HCT116 (cell line): ENCODE measurements at regions not wholly inside any gene's neighbourhood (a gene's known extent, or its start where the extent isn't known, plus 50 kb on each side); places are given as distances from the start of the nearest gene placed in this dataset.

ENCODE experiments used
- CBX3 ChIP-seq: IDR thresholded peaks from 2 replicates; pipeline ENCODE4 v1.6.1; 2012; ENCODE audit warnings: low read depth
- POLR2A ChIP-seq: IDR thresholded peaks from 2 replicates; pipeline ENCODE4 v1.7.0; 2011; ENCODE audit warnings: borderline replicate concordance; ENCODE audit not compliant: insufficient read depth, insufficient read length; ENCODE audit errors: extremely low read depth
- POLR2AphosphoS5 ChIP-seq: IDR thresholded peaks from 2 replicates; pipeline ENCODE4 v1.6.1; 2011; ENCODE audit warnings: mild to moderate bottlenecking, low read depth, low read length, moderate library complexity
- SIN3A ChIP-seq: IDR thresholded peaks from 2 replicates; pipeline ENCODE4 v1.6.1; 2012; ENCODE audit warnings: low read depth
- SP1 ChIP-seq: IDR thresholded peaks from 2 replicates; pipeline ENCODE4 v1.6.1; 2012; ENCODE audit warnings: low read depth
- ZNF274 ChIP-seq: fragments of 200-500 bp; sonication (Bioruptor generic); IDR thresholded peaks from 2 replicates; pipeline ENCODE4 v1.6.1; 2014; ENCODE audit warnings: mild to moderate bottlenecking, low read depth, low read length, inconsistent platforms
- TF ChIP-seq, protein P1 (sequence below): IDR thresholded peaks from 2 replicates; pipeline ENCODE4 v1.6.1; 2012; ENCODE audit warnings: low read depth
- TF ChIP-seq, protein P2 (sequence below), 3 experiments: fragments of 200-600 bp in 1 of 3; sonication (generic) in 1 of 3; IDR thresholded peaks in 2 of 3; conservative IDR thresholded peaks in 1 of 3; 2 replicates each; pipeline ENCODE4 v1.5.1; 2012 to 2017; ENCODE audit warnings: low read depth in 2 of 3, low read length in 2 of 3, antibody characterized with exemption in 1 of 3, borderline replicate concordance in 1 of 3, control low read depth in 1 of 3, mild to moderate bottlenecking in 1 of 3, mixed read lengths in 1 of 3, mixed run types in 1 of 3, moderate library complexity in 1 of 3; ENCODE audit not compliant: insufficient read depth in 1 of 3
- TF ChIP-seq, protein P3 (sequence below): IDR thresholded peaks from 2 replicates; pipeline ENCODE4 v1.6.1; 2012

GRCh38 chr22:22748297-22748743 lies 103.9 kb downstream of the GGTLC2 start:
- TF ChIP-seq, protein P1, sequence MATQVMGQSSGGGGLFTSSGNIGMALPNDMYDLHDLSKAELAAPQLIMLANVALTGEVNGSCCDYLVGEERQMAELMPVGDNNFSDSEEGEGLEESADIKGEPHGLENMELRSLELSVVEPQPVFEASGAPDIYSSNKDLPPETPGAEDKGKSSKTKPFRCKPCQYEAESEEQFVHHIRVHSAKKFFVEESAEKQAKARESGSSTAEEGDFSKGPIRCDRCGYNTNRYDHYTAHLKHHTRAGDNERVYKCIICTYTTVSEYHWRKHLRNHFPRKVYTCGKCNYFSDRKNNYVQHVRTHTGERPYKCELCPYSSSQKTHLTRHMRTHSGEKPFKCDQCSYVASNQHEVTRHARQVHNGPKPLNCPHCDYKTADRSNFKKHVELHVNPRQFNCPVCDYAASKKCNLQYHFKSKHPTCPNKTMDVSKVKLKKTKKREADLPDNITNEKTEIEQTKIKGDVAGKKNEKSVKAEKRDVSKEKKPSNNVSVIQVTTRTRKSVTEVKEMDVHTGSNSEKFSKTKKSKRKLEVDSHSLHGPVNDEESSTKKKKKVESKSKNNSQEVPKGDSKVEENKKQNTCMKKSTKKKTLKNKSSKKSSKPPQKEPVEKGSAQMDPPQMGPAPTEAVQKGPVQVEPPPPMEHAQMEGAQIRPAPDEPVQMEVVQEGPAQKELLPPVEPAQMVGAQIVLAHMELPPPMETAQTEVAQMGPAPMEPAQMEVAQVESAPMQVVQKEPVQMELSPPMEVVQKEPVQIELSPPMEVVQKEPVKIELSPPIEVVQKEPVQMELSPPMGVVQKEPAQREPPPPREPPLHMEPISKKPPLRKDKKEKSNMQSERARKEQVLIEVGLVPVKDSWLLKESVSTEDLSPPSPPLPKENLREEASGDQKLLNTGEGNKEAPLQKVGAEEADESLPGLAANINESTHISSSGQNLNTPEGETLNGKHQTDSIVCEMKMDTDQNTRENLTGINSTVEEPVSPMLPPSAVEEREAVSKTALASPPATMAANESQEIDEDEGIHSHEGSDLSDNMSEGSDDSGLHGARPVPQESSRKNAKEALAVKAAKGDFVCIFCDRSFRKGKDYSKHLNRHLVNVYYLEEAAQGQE = no peak
- TF ChIP-seq, protein P2, sequence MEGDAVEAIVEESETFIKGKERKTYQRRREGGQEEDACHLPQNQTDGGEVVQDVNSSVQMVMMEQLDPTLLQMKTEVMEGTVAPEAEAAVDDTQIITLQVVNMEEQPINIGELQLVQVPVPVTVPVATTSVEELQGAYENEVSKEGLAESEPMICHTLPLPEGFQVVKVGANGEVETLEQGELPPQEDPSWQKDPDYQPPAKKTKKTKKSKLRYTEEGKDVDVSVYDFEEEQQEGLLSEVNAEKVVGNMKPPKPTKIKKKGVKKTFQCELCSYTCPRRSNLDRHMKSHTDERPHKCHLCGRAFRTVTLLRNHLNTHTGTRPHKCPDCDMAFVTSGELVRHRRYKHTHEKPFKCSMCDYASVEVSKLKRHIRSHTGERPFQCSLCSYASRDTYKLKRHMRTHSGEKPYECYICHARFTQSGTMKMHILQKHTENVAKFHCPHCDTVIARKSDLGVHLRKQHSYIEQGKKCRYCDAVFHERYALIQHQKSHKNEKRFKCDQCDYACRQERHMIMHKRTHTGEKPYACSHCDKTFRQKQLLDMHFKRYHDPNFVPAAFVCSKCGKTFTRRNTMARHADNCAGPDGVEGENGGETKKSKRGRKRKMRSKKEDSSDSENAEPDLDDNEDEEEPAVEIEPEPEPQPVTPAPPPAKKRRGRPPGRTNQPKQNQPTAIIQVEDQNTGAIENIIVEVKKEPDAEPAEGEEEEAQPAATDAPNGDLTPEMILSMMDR (IDR thresholded peaks at IDR 0.05 in 2 of 3, conservative IDR thresholded peaks at IDR 0.05 in 1 of 3; ENCODE audit: borderline replicate concordance in 1 of 3, insufficient read depth in 1 of 3, low read depth in 2 of 3, low read length in 2 of 3) = peak; percentile 63 to 79 (median 78); a peak in 5 of 6 replicates
- no peak for TF ChIP-seq POLR2A
- TF ChIP-seq POLR2AphosphoS5 = no peak
- TF ChIP-seq CBX3 = no peak
- TF ChIP-seq, protein P3, sequence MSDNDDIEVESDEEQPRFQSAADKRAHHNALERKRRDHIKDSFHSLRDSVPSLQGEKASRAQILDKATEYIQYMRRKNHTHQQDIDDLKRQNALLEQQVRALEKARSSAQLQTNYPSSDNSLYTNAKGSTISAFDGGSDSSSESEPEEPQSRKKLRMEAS = no peak
- TF ChIP-seq SIN3A = no peak
- no peak for TF ChIP-seq SP1
- TF ChIP-seq ZNF274 = no peak
